ENCODE measurements at regions not wholly inside any gene's neighbourhood (a gene's known extent, or its start where the extent isn't known, plus 50 kb on each side); places are given as distances from the start of the nearest gene placed in this dataset.

DNA sequence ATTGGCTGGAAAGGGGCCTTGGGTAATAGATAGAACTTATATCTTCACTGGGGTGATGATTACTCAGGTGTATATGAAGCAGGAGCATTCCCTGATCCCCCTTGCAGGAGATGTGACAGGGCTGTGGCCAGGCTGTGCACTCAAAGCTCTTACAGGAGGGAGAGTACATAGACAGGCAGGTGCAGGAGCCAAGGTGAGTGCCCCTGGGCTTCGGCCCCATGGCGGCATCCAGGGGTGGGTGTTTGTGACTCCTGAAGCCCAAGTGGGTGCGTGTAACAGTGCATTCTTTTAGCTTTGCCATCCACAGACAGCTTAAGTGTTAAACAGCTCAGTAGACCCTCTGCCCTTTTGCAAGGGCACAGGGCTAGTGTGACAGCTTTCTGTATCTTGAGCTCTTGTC is 236.6 kb upstream of the GPR149 start:
- intact Hi-C loops (cut with DNase I; ENCODE audit: low total_unique reads), result no loop called here
- no peak for DNase-seq

GRCh38 chr3:154664714-154665113 is 234.7 kb upstream of the GPR149 start:
- Histone ChIP-seq H3K4me3 (no peak overlapping the region), H3K27me3 (replicated peaks in 1 of 7) (no peaks in the 10 kb centered on the region), H3K36me3 (no peaks in the 10 kb centered on the region), H3K9me3 (peaks cover 0 to 7% (median 0%) of the 10 kb centered on the region in 8 donors), H3K4me1 (no peaks in the 10 kb centered on the region), H3K27ac (no peak overlapping the region)
- TF ChIP-seq POLR2A (IDR thresholded peaks at IDR 0.05) (no peak), POLR2AphosphoS5 (IDR thresholded peaks at IDR 0.05) (no peak)
- DNase-seq, result no peak
- intact Hi-C loops (cut with DNase I; ENCODE audit: low total_unique reads), result no loop called here

More for the DNA sequence above, 236.6 kb upstream of the GPR149 start:
- Histone ChIP-seq H3K27ac (no peak overlapping the region), H3K4me3 (no peak overlapping the region), H3K4me1 (no peaks in the 10 kb centered on the region), H3K9me3 (peaks cover 0 to 7% (median 0%) of the 10 kb centered on the region in 8 donors), H3K27me3 (replicated peaks in 1 of 7) (no peaks in the 10 kb centered on the region), H3K36me3 (no peaks in the 10 kb centered on the region)
- 88 to 98% (median 93%) methylated on average over 3 of the region's 3 CpGs for WGBS, 5 donors
- TF ChIP-seq CTCF (IDR thresholded peaks at IDR 0.05 in 8 of 11, conservative IDR thresholded peaks at IDR 0.05 in 3 of 11), result no peak
- no peak for TF ChIP-seq POLR2A (IDR thresholded peaks at IDR 0.05)
- no peak for TF ChIP-seq POLR2AphosphoS5 (IDR thresholded peaks at IDR 0.05)

- DNase-seq, result no peak
- TF ChIP-seq POLR2A (IDR thresholded peaks at IDR 0.05), result no peak
- no peak for TF ChIP-seq CTCF (IDR thresholded peaks at IDR 0.05 in 8 of 11, conservative IDR thresholded peaks at IDR 0.05 in 3 of 11)
- TF ChIP-seq POLR2AphosphoS5 (IDR thresholded peaks at IDR 0.05), result no peak
- H3K36me3 ChIP-seq, result no peaks in the 10 kb centered on the region
- H3K27me3 ChIP-seq (replicated peaks in 1 of 7), result no peaks in the 10 kb centered on the region
- H3K4me3 ChIP-seq, result no peak overlapping the region
- no peaks in the 10 kb centered on the region for H3K4me1 ChIP-seq
- peaks cover 0 to 7% (median 0%) of the 10 kb centered on the region in 8 donors for H3K9me3 ChIP-seq
- intact Hi-C loops (cut with DNase I; ENCODE audit: low total_unique reads), result no loop called here
- WGBS, 5 donors, result 76 to 87% (median 84%) methylated on average over 3 of the region's 3 CpGs
- H3K27ac ChIP-seq, result no peak overlapping the region
Measured at GRCh38 chr3:154662851-154663250, 232.9 kb upstream of the GPR149 start.

GRCh38 chr3:154660811-154661210 is 230.8 kb upstream of the GPR149 start:
- no peaks in the 10 kb centered on the region for H3K27me3 ChIP-seq (replicated peaks in 1 of 7)
- intact Hi-C loops (cut with DNase I; ENCODE audit: low total_unique reads), result no loop called here
- H3K4me3 ChIP-seq, result no peak overlapping the region
- TF ChIP-seq POLR2A (IDR thresholded peaks at IDR 0.05), result no peak
- TF ChIP-seq POLR2AphosphoS5 (IDR thresholded peaks at IDR 0.05), result no peak
- TF ChIP-seq CTCF (IDR thresholded peaks at IDR 0.05 in 8 of 11, conservative IDR thresholded peaks at IDR 0.05 in 3 of 11), result no peak
- no peaks in the 10 kb centered on the region for H3K36me3 ChIP-seq
- H3K4me1 ChIP-seq, result no peaks in the 10 kb centered on the region
- peaks cover 0 to 5% (median 0%) of the 10 kb centered on the region in 8 donors for H3K9me3 ChIP-seq
- no peak for DNase-seq
- H3K27ac ChIP-seq, result no peak overlapping the region
- WGBS, 5 donors, result 71 to 83% (median 80%) methylated on average over 2 of the region's 2 CpGs

DNA sequence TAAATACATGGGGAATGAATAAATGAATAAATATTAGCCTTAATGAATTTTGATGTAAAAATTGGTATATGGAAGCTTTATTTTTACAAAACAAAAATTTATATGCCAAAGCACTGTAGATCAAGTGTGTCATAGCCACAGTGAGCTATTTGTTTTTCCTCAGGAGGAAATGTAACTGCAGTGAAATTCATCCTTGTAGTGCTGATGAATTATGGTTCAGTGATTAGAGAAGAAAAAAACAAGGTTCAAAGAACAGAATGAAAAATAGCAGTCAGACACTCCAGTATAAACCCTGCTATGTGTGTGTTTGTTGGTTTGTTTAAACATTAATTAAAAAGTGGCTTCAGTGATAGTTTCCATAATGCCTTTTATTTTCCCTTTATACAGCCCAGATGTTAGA is 228.0 kb upstream of the GPR149 start:
- no peak for DNase-seq
- intact Hi-C loops (cut with DNase I; ENCODE audit: low total_unique reads), result no loop called here
- no peaks in the 10 kb centered on the region for H3K4me1 ChIP-seq

More for the DNA sequence above, 228.0 kb upstream of the GPR149 start:
- no peaks in the 10 kb centered on the region for H3K36me3 ChIP-seq
- no peak overlapping the region for H3K4me3 ChIP-seq
- no peaks in the 10 kb centered on the region for H3K9me3 ChIP-seq
- H3K27me3 ChIP-seq (replicated peaks in 1 of 7), result no peaks in the 10 kb centered on the region
- H3K27ac ChIP-seq, result no peak overlapping the region
- TF ChIP-seq CTCF (IDR thresholded peaks at IDR 0.05 in 8 of 11, conservative IDR thresholded peaks at IDR 0.05 in 3 of 11) (no peak), POLR2AphosphoS5 (IDR thresholded peaks at IDR 0.05) (no peak), POLR2A (IDR thresholded peaks at IDR 0.05) (no peak)

Measured in spleen (tissue), 11 donors.